ENCODE measurements at regions not wholly inside any gene's neighbourhood (a gene's known extent, or its start where the extent isn't known, plus 50 kb on each side); places are given as distances from the start of the nearest gene placed in this dataset.
"Not testable (repeated sequence)": the region's sequence is repeated elsewhere in the genome, so short reads cannot be mapped to it uniquely, and the experiment has no call there.

GRCh38 chr13:111436446-111436845 is 116.0 kb downstream of the TEX29 start:
- Mint-ChIP-seq H3K4me3 (no peak overlapping the region), H3K27me3 (peaks cover 2% of the 10 kb centered on the region), H3K4me1 (ENCODE audit: low read depth) (no peaks in the 10 kb centered on the region), H3K9me3 (no peaks in the 10 kb centered on the region), H3K27ac (no peak overlapping the region), H3K36me3 (ENCODE audit: low read depth) (no peaks in the 10 kb centered on the region)
- ChIA-PET CTCF (no interaction called here), POLR2A (no interaction called here)
- ATAC-seq (no peak), DNase-seq (no peak)
- intact Hi-C loops (cut with micrococcal nuclease) = no loop called here
- TF ChIP-seq CTCF (IDR thresholded peaks at IDR 0.05) = no peak

- intact Hi-C loops (cut with micrococcal nuclease) = no loop called here
- Mint-ChIP-seq H3K27me3 (peaks cover 2% of the 10 kb centered on the region), H3K27ac (no peak overlapping the region), H3K4me1 (ENCODE audit: low read depth) (no peaks in the 10 kb centered on the region), H3K4me3 (no peak overlapping the region), H3K9me3 (no peaks in the 10 kb centered on the region), H3K36me3 (ENCODE audit: low read depth) (no peaks in the 10 kb centered on the region)
- no peak for DNase-seq
- no peak for TF ChIP-seq CTCF (IDR thresholded peaks at IDR 0.05)
- ChIA-PET CTCF (interaction anchor here (1.4 kb wide), 1 partner anchor 8 kb away, joined by 4 read pairs; no protein-coding TSS in a partner anchor), POLR2A (no interaction called here)
- ATAC-seq = no peak
Measured at GRCh38 chr13:111437417-111437816, 117.0 kb downstream of the TEX29 start.

DNA sequence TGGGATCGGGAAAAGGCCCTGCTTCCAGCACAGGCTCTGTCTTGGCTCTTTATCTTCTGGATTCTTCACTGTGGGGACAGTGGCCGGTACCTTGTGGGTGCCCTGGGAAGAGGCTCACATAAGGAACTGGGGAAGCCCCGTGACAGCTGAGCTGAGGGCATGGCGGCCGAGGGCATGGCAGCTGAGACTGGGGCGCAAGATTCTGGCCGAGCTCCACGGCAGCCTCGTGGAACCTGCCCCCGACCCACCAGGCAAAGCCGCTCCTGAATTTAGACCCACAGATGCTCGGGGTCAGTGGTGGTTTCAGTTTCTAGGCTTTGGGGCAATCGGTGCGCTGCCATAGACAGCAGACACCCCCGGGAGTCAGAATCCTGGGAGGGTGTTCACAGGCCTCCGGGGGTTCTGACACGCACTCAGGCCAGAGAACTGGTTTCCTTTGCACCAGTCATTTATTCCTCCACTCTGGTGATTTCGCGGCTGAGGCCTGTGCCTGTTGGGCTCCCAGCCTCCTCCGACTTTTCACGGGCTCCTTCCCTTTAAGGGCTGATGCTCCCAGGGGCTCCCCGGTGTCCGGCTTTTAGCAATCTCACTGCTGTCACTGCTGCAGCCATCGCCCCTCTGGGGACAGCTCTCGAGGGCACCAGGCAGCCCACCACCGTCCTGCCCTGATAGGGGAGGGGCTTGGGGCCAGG is 117.6 kb downstream of the TEX29 start:
- intact Hi-C loops (cut with micrococcal nuclease) = no loop called here
- ATAC-seq (no peak), DNase-seq (no peak)
- Mint-ChIP-seq H3K36me3 (ENCODE audit: low read depth) (no peaks in the 10 kb centered on the region), H3K9me3 (no peaks in the 10 kb centered on the region), H3K4me3 (no peak overlapping the region), H3K27me3 (no peaks in the 10 kb centered on the region), H3K4me1 (ENCODE audit: low read depth) (no peaks in the 10 kb centered on the region), H3K27ac (no peak overlapping the region)
- POLR2A ChIA-PET = no interaction called here
- CTCF ChIA-PET = interaction anchor here (1.4 kb wide), 1 partner anchor 9 kb away, joined by 4 read pairs; no protein-coding TSS in a partner anchor
- no peak for TF ChIP-seq CTCF (IDR thresholded peaks at IDR 0.05)

GRCh38 chr13:111440492-111440891 is 120.0 kb downstream of the TEX29 start:
- ATAC-seq; H3K4me3 Mint-ChIP-seq; H3K4me1 Mint-ChIP-seq (ENCODE audit: low read depth); H3K27me3 Mint-ChIP-seq; intact Hi-C loops (cut with micrococcal nuclease); H3K36me3 Mint-ChIP-seq (ENCODE audit: low read depth); POLR2A ChIA-PET; H3K9me3 Mint-ChIP-seq; H3K27ac Mint-ChIP-seq: not testable (repeated sequence)
- peak; percentile 24 for DNase-seq
- CTCF ChIA-PET = interaction anchor here (0.6 to 2.2 kb wide), 3 partner anchors 12 to 373 kb away, joined by 3 to 11 read pairs (median 4); no protein-coding TSS in a partner anchor

- CTCF ChIA-PET = interaction anchor here (0.6 to 2.8 kb wide), 2 partner anchors 15 to 158 kb away, joined by 3 to 15 read pairs; no protein-coding TSS in a partner anchor
- Mint-ChIP-seq H3K27ac (no peak overlapping the region), H3K9me3 (peaks cover 5% of the 10 kb centered on the region), H3K36me3 (ENCODE audit: low read depth) (no peaks in the 10 kb centered on the region), H3K4me3 (no peak overlapping the region), H3K27me3 (peaks cover 8% of the 10 kb centered on the region), H3K4me1 (ENCODE audit: low read depth) (no peaks in the 10 kb centered on the region)
- intact Hi-C loops (cut with micrococcal nuclease) = no loop called here
- POLR2A ChIA-PET = no interaction called here
- ATAC-seq = no peak
- DNase-seq = no peak
- TF ChIP-seq CTCF (IDR thresholded peaks at IDR 0.05) = no peak
Measured at GRCh38 chr13:111443981-111444380, 123.5 kb downstream of the TEX29 start.
